GM19397 (cell line): ENCODE measurements at regions not wholly inside any gene's neighbourhood (a gene's known extent, or its start where the extent isn't known, plus 50 kb on each side); places are given as distances from the start of the nearest gene placed in this dataset.
"Not testable (repeated sequence)": the region's sequence is repeated elsewhere in the genome, so short reads cannot be mapped to it uniquely, and the experiment has no call there.

Source experiments
- ATAC-seq: cut with Tn5 transposase; IDR thresholded peaks from one replicate; pipeline ENCODE4 v1.9.1; 2021; ENCODE audit warnings: mild to moderate bottlenecking, moderate library complexity; ENCODE audit not compliant: unreplicated experiment

DNA sequence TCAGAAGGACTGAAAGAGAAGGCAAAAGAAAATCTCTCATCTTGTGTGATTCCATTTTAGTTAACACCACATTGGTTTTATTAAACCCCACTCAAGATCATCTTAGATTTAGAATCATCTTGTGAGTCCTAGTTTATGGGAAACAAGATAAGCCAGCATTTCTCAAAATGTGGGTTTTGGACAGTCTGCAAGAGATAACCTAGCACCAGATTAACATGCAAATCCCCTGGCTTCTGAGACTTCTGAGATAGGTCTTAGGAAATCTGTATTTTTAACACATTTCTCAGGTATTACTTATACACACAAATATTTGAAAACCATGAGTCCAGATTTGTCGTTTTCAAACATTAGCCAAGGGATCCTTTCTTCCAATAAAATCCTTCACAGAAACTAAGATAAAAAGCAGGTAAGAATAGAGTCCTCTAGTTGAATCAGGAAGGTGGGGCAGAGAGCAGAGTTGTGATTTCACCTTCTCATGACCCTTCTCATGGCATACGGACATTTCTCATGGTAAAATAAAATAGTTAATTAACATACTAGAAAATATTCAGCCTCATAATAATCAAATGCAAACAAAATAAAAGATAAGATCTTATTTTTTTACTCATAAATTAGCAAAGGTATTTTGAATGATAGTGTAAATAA lies 287.2 kb upstream of the FN1 start:
- ATAC-seq: no peak

GRCh38 chr2:215722125-215722524 lies 286.3 kb upstream of the FN1 start:
- no peak for ATAC-seq

GRCh38 chr2:215721515-215721914 lies 285.6 kb upstream of the FN1 start:
- ATAC-seq: not testable (repeated sequence)

- ATAC-seq: no peak
Observed at GRCh38 chr2:215718890-215719289, 283.0 kb upstream of the FN1 start.

DNA sequence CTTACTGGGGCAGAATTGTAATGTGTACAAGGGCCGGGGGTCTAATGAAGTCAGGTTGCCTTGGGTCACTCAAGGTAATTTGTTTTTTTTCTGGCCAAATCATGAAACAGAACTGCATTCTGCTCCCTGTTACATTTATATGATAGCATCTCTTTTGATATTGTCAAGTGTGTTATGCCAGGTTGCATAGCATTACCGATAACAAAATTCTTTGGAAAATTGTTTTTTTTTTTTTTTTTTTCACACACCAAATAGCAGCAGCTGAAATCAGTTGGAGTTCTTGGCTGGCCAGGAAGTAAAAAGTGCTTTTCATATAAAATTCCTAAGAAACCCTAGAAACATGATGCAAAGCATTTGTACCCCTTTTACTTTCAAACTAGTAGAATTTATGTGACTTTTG lies 282.6 kb upstream of the FN1 start:
- ATAC-seq: no peak

GRCh38 chr2:215717501-215718381 lies 281.9 kb upstream of the FN1 start:
- no peak for ATAC-seq

GRCh38 chr2:215716956-215717355 lies 281.1 kb upstream of the FN1 start:
- ATAC-seq: no peak

DNA sequence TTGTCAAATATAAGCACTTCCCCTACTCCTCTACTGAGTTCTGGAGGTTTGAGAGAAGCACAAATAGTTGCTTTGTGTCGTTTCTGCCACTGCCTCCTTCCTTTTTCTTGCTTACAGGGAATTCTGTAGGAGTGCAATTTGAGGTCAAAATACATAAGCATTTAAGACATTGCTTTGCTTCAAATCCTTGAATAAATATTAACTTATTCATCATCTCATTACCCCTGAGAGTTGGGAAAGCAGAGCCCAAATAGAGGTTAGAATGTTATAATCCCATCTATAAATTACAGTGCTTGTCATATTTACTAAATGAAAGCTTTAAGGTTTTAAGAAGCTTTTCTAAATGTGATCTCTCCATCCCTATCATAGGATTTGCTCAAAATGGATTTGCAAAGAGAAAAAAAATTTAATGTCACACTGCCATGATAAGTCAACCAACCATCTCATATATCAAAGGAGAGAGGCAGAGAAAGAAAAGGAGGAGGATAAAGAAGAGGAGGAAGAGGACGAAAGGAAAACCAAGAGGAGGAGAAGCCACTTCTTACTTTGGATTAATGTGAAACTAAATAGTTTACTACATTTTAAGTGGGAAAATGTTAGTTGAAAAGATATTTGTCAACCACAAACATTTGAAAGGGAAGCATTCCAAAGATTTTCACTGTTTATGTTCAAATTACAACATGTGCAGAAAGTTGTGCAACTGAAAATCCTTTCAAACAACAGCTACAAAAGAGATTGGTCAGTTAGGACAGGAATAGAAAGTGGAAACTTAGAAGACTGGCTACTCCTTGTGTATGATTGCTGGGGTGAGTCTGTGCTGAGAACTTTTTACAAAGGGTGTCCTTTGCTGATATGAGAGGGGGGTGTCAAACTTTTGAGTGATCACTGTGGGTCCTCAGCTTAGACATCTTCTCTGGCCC lies 277.3 kb upstream of the FN1 start:
- ATAC-seq: no peak

GRCh38 chr2:215712219-215712868 lies 276.5 kb upstream of the FN1 start:
- no peak for ATAC-seq

GRCh38 chr2:215711471-215712034 lies 275.7 kb upstream of the FN1 start:
- ATAC-seq: no peak

- ATAC-seq: no peak
Observed at GRCh38 chr2:215707608-215708007, 271.7 kb upstream of the FN1 start.

- no peak for ATAC-seq
Observed at GRCh38 chr2:215705771-215706361, 270.0 kb upstream of the FN1 start.

GRCh38 chr2:215705281-215705680 lies 269.4 kb upstream of the FN1 start:
- ATAC-seq: no peak

- ATAC-seq: no peak
Observed at GRCh38 chr2:215702116-215702902, 266.4 kb upstream of the FN1 start.

GRCh38 chr2:215699700-215700538 lies 264.1 kb upstream of the FN1 start:
- ATAC-seq: no peak

- ATAC-seq: no peak
Observed at GRCh38 chr2:215699018-215699417, 263.1 kb upstream of the FN1 start.

GRCh38 chr2:215698566-215698965 lies 262.7 kb upstream of the FN1 start:
- ATAC-seq: no peak

GRCh38 chr2:215697496-215697895 lies 261.6 kb upstream of the FN1 start:
- no peak for ATAC-seq
